GM12864 (cell line): ENCODE measurements at regions not wholly inside any gene's neighbourhood (a gene's known extent, or its start where the extent isn't known, plus 50 kb on each side); places are given as distances from the start of the nearest gene placed in this dataset.

ENCODE experiments used
- DNase-seq: peaks from one replicate; pipeline ENCODE4 v3.0.0-alpha.2; 2011; ENCODE audit warnings: low read depth
- H3K4me3 ChIP-seq: 2 replicates; pipeline ENCODE4 v1.5.1; 2011; ENCODE audit warnings: mild to moderate bottlenecking, low read depth, low read length, control low read depth
- CTCF ChIP-seq: IDR thresholded peaks from 2 replicates; pipeline ENCODE4 v1.5.1; 2011; ENCODE audit warnings: low read depth, mild to moderate bottlenecking, moderate library complexity, low read length, control low read depth, inconsistent platforms; ENCODE audit errors: missing control alignments

GRCh38 chr18:78126536-78126935 is 853.1 kb upstream of the SALL3 start:
- no peak for TF ChIP-seq CTCF
- no peak for DNase-seq
- H3K4me3 ChIP-seq, result no peak overlapping the region

GRCh38 chr18:78127041-78127440 is 852.6 kb upstream of the SALL3 start:
- H3K4me3 ChIP-seq, result no peak overlapping the region
- TF ChIP-seq CTCF, result no peak
- DNase-seq, result no peak

- no peak for TF ChIP-seq CTCF
Measured at GRCh38 chr18:78128004-78128403, 851.6 kb upstream of the SALL3 start.

GRCh38 chr18:78129260-78129659 is 850.4 kb upstream of the SALL3 start:
- DNase-seq, result no peak
- H3K4me3 ChIP-seq, result no peak overlapping the region
- TF ChIP-seq CTCF, result no peak

More at GRCh38 chr18:78128004-78128403, 851.6 kb upstream of the SALL3 start:
- H3K4me3 ChIP-seq, result no peak overlapping the region
- DNase-seq, result no peak

- DNase-seq, result no peak
- TF ChIP-seq CTCF, result no peak
- H3K4me3 ChIP-seq, result no peak overlapping the region
Measured at GRCh38 chr18:78130232-78131195, 849.1 kb upstream of the SALL3 start.

GRCh38 chr18:78133729-78134128 is 845.9 kb upstream of the SALL3 start:
- H3K4me3 ChIP-seq, result no peak overlapping the region
- TF ChIP-seq CTCF, result no peak
- no peak for DNase-seq

- no peak for DNase-seq
- TF ChIP-seq CTCF, result no peak
- H3K4me3 ChIP-seq, result no peak overlapping the region
Measured at GRCh38 chr18:78136986-78137385, 842.6 kb upstream of the SALL3 start.
